ENCODE measurements at regions not wholly inside any gene's neighbourhood (a gene's known extent, or its start where the extent isn't known, plus 50 kb on each side); places are given as distances from the start of the nearest gene placed in this dataset.

- in situ Hi-C loops (cut with HindIII; ENCODE audit: low sequenced_read_pairs): no loop called here
Observed at GRCh38 chr15:38878026-38878425, 313.4 kb upstream of the RASGRP1 start.

GRCh38 chr15:38878926-38879325 lies 314.3 kb upstream of the RASGRP1 start:
- in situ Hi-C loops (cut with HindIII; ENCODE audit: low sequenced_read_pairs): no loop called here

GRCh38 chr15:38879909-38880471 lies 315.4 kb upstream of the RASGRP1 start:
- in situ Hi-C loops (cut with HindIII; ENCODE audit: low sequenced_read_pairs): no loop called here

- in situ Hi-C loops (cut with HindIII; ENCODE audit: low sequenced_read_pairs): no loop called here
Observed at GRCh38 chr15:38882221-38882620, 317.6 kb upstream of the RASGRP1 start.

- in situ Hi-C loops (cut with HindIII; ENCODE audit: low sequenced_read_pairs): no loop called here
Observed at GRCh38 chr15:38883987-38884386, 319.4 kb upstream of the RASGRP1 start.

GRCh38 chr15:38885001-38885400 lies 320.4 kb upstream of the RASGRP1 start:
- in situ Hi-C loops (cut with HindIII; ENCODE audit: low sequenced_read_pairs): no loop called here

- in situ Hi-C loops (cut with HindIII; ENCODE audit: low sequenced_read_pairs): no loop called here
Observed at GRCh38 chr15:38885471-38885952, 320.9 kb upstream of the RASGRP1 start.

GRCh38 chr15:38886315-38887163 lies 321.9 kb upstream of the RASGRP1 start:
- in situ Hi-C loops (cut with HindIII; ENCODE audit: low sequenced_read_pairs): no loop called here

- in situ Hi-C loops (cut with HindIII; ENCODE audit: low sequenced_read_pairs): no loop called here
Observed at GRCh38 chr15:38888701-38889221, 324.1 kb upstream of the RASGRP1 start.

GRCh38 chr15:38890194-38890593 lies 325.6 kb upstream of the RASGRP1 start:
- in situ Hi-C loops (cut with HindIII; ENCODE audit: low sequenced_read_pairs): no loop called here

GRCh38 chr15:38893925-38894242 lies 329.3 kb upstream of the RASGRP1 start:
- in situ Hi-C loops (cut with HindIII; ENCODE audit: low sequenced_read_pairs): no loop called here

- in situ Hi-C loops (cut with HindIII; ENCODE audit: low sequenced_read_pairs): no loop called here
Observed at GRCh38 chr15:38894243-38894948, 329.8 kb upstream of the RASGRP1 start.

- in situ Hi-C loops (cut with HindIII; ENCODE audit: low sequenced_read_pairs): no loop called here
Observed at GRCh38 chr15:38895326-38896255, 331.0 kb upstream of the RASGRP1 start.

- in situ Hi-C loops (cut with HindIII; ENCODE audit: low sequenced_read_pairs): no loop called here
Observed at GRCh38 chr15:38896647-38897046, 332.0 kb upstream of the RASGRP1 start.

GRCh38 chr15:38897551-38897950 lies 332.9 kb upstream of the RASGRP1 start:
- in situ Hi-C loops (cut with HindIII; ENCODE audit: low sequenced_read_pairs): no loop called here

- in situ Hi-C loops (cut with HindIII; ENCODE audit: low sequenced_read_pairs): no loop called here
Observed at GRCh38 chr15:38898236-38898635, 333.6 kb upstream of the RASGRP1 start.

- in situ Hi-C loops (cut with HindIII; ENCODE audit: low sequenced_read_pairs): no loop called here
Observed at GRCh38 chr15:38899300-38899699, 334.7 kb upstream of the RASGRP1 start.

GRCh38 chr15:38904298-38904697 lies 339.7 kb upstream of the RASGRP1 start:
- in situ Hi-C loops (cut with HindIII; ENCODE audit: low sequenced_read_pairs): no loop called here

- in situ Hi-C loops (cut with HindIII; ENCODE audit: low sequenced_read_pairs): no loop called here
Observed at GRCh38 chr15:38905632-38906031, 341.0 kb upstream of the RASGRP1 start.

GRCh38 chr15:38920966-38921365 lies 356.4 kb upstream of the RASGRP1 start:
- in situ Hi-C loops (cut with HindIII; ENCODE audit: low sequenced_read_pairs): no loop called here

- in situ Hi-C loops (cut with HindIII; ENCODE audit: low sequenced_read_pairs): no loop called here
Observed at GRCh38 chr15:38921471-38921870, 356.9 kb upstream of the RASGRP1 start.

Data from endothelial cell of hepatic sinusoid (primary cell).